Progenitor cell of endocrine pancreas (in vitro differentiated cells): ENCODE measurements at regions not wholly inside any gene's neighbourhood (a gene's known extent, or its start where the extent isn't known, plus 50 kb on each side); places are given as distances from the start of the nearest gene placed in this dataset.

Experiments used
- DNase-seq: peaks from one replicate; pipeline ENCODE4 v3.0.0; 2021; ENCODE audit warnings: low spot score; ENCODE audit not compliant: unreplicated experiment
- H3K27ac Mint-ChIP-seq: 2 replicates; pipeline ENCODE4 v1.8.0; 2021; ENCODE audit warnings: mild to moderate bottlenecking, moderate library complexity, mixed read lengths
- H3K27me3 Mint-ChIP-seq: 2 replicates; pipeline ENCODE4 v1.8.0; 2021; ENCODE audit warnings: mixed read lengths
- H3K36me3 Mint-ChIP-seq: 2 replicates; pipeline ENCODE4 v1.8.0; 2022; ENCODE audit warnings: mixed read lengths; ENCODE audit not compliant: insufficient read depth
- H3K4me1 Mint-ChIP-seq: 2 replicates; pipeline ENCODE4 v1.8.0; 2021; ENCODE audit warnings: low read depth, mixed read lengths
- H3K4me3 Mint-ChIP-seq: 2 replicates; pipeline ENCODE4 v1.8.0; 2021; ENCODE audit warnings: low read depth, mild to moderate bottlenecking, moderate library complexity, mixed read lengths
- H3K9me3 Mint-ChIP-seq: 2 replicates; pipeline ENCODE4 v1.8.0; 2021; ENCODE audit warnings: low read depth, mixed read lengths
- TF ChIP-seq, protein P1 (sequence below): fragments of 200-600 bp; sonication (generic); IDR thresholded peaks from one replicate; pipeline ENCODE4 v1.5.0; 2021; ENCODE audit warnings: antibody characterized with exemption, mild to moderate bottlenecking; ENCODE audit not compliant: unreplicated experiment

- H3K4me3 Mint-ChIP-seq, result no peak overlapping the region
- H3K4me1 Mint-ChIP-seq, result peaks cover 1% of the 10 kb centered on the region
- no peaks in the 10 kb centered on the region for H3K36me3 Mint-ChIP-seq
- H3K27me3 Mint-ChIP-seq, result no peaks in the 10 kb centered on the region
- TF ChIP-seq, protein P1, sequence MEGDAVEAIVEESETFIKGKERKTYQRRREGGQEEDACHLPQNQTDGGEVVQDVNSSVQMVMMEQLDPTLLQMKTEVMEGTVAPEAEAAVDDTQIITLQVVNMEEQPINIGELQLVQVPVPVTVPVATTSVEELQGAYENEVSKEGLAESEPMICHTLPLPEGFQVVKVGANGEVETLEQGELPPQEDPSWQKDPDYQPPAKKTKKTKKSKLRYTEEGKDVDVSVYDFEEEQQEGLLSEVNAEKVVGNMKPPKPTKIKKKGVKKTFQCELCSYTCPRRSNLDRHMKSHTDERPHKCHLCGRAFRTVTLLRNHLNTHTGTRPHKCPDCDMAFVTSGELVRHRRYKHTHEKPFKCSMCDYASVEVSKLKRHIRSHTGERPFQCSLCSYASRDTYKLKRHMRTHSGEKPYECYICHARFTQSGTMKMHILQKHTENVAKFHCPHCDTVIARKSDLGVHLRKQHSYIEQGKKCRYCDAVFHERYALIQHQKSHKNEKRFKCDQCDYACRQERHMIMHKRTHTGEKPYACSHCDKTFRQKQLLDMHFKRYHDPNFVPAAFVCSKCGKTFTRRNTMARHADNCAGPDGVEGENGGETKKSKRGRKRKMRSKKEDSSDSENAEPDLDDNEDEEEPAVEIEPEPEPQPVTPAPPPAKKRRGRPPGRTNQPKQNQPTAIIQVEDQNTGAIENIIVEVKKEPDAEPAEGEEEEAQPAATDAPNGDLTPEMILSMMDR, result no peak
- DNase-seq, result no peak
- no peak overlapping the region for H3K27ac Mint-ChIP-seq
- H3K9me3 Mint-ChIP-seq, result peaks cover 3% of the 10 kb centered on the region
Observed at GRCh38 chr2:125925891-125926546, 729.9 kb upstream of the GYPC start.

DNA sequence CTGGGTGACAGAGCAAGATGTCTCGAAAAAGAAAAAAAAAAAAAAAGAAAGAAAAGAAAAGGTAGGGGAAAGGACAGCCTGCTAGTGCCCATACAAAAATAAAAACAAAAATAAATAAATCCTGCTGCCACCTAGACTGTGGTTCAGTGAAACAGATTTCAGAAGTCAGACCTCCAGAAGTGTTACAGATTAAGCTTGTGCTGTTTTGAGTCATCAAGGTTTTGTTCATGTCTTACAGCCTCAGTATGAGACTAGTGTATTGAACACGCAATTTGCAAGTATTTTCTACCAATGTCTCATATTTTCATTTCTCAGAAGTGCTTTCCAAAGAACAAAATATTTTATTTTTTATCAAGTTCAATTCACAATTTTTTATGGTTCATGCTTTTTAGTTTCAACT, 720.4 kb upstream of the GYPC start:
- no peaks in the 10 kb centered on the region for H3K36me3 Mint-ChIP-seq
- H3K9me3 Mint-ChIP-seq, result peaks cover 6% of the 10 kb centered on the region
- H3K27me3 Mint-ChIP-seq, result no peaks in the 10 kb centered on the region
- H3K4me3 Mint-ChIP-seq, result no peak overlapping the region
- DNase-seq, result no peak
- H3K4me1 Mint-ChIP-seq, result peaks cover 2% of the 10 kb centered on the region
- no peak overlapping the region for H3K27ac Mint-ChIP-seq
- TF ChIP-seq, protein P1, result no peak

DNA sequence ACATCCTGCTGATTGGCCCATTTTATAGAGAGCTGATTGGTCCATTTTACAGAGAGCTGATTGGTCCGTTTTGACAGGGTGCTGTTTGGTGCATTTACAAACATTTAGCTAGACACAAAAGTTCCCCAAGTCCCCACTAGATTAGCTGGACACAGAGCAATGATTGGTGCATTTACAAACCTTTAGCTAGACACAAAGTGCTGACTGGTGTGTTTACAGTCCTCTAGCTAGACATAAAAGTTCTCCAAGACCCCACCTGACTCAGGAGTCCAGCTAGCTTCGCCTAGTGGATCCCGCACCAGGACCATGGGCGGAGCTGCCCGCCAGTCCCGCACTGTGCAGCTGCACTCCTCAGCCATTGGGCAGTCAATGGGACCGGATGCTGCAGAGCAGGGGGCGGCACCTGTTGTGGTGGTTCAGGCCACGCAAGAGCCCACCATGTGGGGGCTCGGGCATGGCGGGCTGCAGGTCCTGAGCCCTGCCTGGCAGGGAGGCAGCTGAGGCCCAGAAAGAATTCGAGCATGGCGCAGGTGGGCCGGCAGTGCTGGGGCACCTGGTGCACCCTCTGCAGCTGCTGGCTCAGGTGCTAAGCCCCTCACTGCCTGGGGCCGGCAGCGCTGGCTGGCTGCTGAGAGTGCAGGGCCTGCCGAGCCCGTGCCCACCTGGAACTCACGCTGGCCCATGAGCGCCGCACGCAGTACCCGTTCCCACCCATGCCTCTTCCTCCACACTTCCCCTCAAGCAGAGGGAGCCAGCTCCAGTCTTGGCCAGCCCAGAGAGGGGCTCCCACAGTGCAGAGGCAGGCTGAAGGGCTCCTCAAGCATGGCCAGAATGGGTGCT, 713.2 kb upstream of the GYPC start:
- DNase-seq, result no peak
- H3K4me1 Mint-ChIP-seq, result no peaks in the 10 kb centered on the region
- TF ChIP-seq, protein P1, result no peak
- no peak overlapping the region for H3K4me3 Mint-ChIP-seq
- H3K27ac Mint-ChIP-seq, result no peak overlapping the region
- H3K27me3 Mint-ChIP-seq, result no peaks in the 10 kb centered on the region
- H3K9me3 Mint-ChIP-seq, result peaks cover 29% of the 10 kb centered on the region
- no peaks in the 10 kb centered on the region for H3K36me3 Mint-ChIP-seq

DNA sequence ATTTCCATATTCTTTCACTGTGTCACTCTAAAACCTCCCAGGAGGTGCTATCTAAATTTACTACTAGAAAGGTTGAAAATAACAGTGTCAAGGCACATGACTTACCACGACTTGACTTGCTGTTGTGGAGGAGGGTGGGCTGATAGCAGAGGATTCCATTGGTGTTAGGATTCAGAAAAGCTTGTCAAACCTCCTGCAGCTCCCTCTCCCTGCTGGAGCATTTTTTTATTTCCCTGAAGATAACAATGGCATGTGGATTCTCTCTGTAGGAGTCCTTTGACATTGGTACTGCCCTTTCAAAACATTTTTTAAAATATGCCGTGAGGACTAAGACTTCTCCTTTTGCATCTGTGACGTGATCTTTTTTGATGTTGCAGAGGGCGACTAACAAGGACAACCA, 696.9 kb upstream of the GYPC start:
- peaks cover 5% of the 10 kb centered on the region for H3K9me3 Mint-ChIP-seq
- no peaks in the 10 kb centered on the region for H3K4me1 Mint-ChIP-seq
- TF ChIP-seq, protein P1, result no peak
- DNase-seq, result no peak
- no peak overlapping the region for H3K4me3 Mint-ChIP-seq
- H3K27me3 Mint-ChIP-seq, result no peaks in the 10 kb centered on the region
- H3K27ac Mint-ChIP-seq, result no peak overlapping the region
- H3K36me3 Mint-ChIP-seq, result no peaks in the 10 kb centered on the region

- H3K36me3 Mint-ChIP-seq, result no peaks in the 10 kb centered on the region
Observed at GRCh38 chr2:125961739-125962138, 694.2 kb upstream of the GYPC start.

More at GRCh38 chr2:125961739-125962138, 694.2 kb upstream of the GYPC start:
- TF ChIP-seq, protein P1, result no peak
- Mint-ChIP-seq H3K4me1 (no peaks in the 10 kb centered on the region), H3K27me3 (no peaks in the 10 kb centered on the region), H3K4me3 (no peak overlapping the region), H3K9me3 (no peaks in the 10 kb centered on the region), H3K27ac (no peak overlapping the region)
- no peak for DNase-seq
